Naive B cell (primary cell): ENCODE measurements at regions not wholly inside any gene's neighbourhood (a gene's known extent, or its start where the extent isn't known, plus 50 kb on each side); places are given as distances from the start of the nearest gene placed in this dataset.

Experiments
- ATAC-seq, 2 donors: fragments of 150-1000 bp; cut with Tn5 transposase; 2 replicates each; pipeline ENCODE4 v1.10.0; 2021; ENCODE audit warnings: low read depth in 2 of 2, mild to moderate bottlenecking in 2 of 2, moderate library complexity in 2 of 2
- DNase-seq: peaks from one replicate; pipeline ENCODE4 v3.0.0; 2022
- H3K27ac Mint-ChIP-seq, 6 donors: one replicate each; pipeline ENCODE4 v1.8.0; 2020 to 2022; ENCODE audit warnings: mild to moderate bottlenecking in 6 of 6, mixed read lengths in 6 of 6, moderate library complexity in 5 of 6, inconsistent platforms in 2 of 6
- H3K27me3 Mint-ChIP-seq, 3 donors: one replicate each; pipeline ENCODE4 v1.8.0; 2021 to 2022; ENCODE audit warnings: mixed read lengths in 3 of 3, mild to moderate bottlenecking in 1 of 3
- H3K36me3 Mint-ChIP-seq, 2 donors: one replicate each; pipeline ENCODE4 v1.8.0; 2020 to 2022; ENCODE audit warnings: mixed read lengths in 2 of 2, inconsistent platforms in 1 of 2, mild to moderate bottlenecking in 1 of 2
- H3K4me1 Mint-ChIP-seq, 3 donors: one replicate each; pipeline ENCODE4 v1.8.0; 2020 to 2022; ENCODE audit warnings: mixed read lengths in 3 of 3, inconsistent platforms in 1 of 3, mild to moderate bottlenecking in 1 of 3, moderate library complexity in 1 of 3
- H3K4me3 Mint-ChIP-seq, 8 donors: one replicate each; pipeline ENCODE4 v1.8.0; 2020 to 2022; ENCODE audit warnings: mild to moderate bottlenecking in 8 of 8, mixed read lengths in 8 of 8, moderate library complexity in 8 of 8, inconsistent platforms in 2 of 8
- H3K9me3 Mint-ChIP-seq, 7 donors: one replicate each; pipeline ENCODE4 v1.8.0; 2020 to 2022; ENCODE audit warnings: mixed read lengths in 7 of 7, mild to moderate bottlenecking in 5 of 7, inconsistent platforms in 2 of 7, moderate library complexity in 1 of 7

GRCh38 chr6:88473589-88473988 lies 307.4 kb upstream of the CNR1 start:
- H3K9me3 Mint-ChIP-seq = peaks cover 0 to 8% (median 4%) of the 10 kb centered on the region in 7 donors
- H3K27me3 Mint-ChIP-seq = peaks cover 0 to 21% (median 16%) of the 10 kb centered on the region in 3 donors
- no peak overlapping the region for H3K4me3 Mint-ChIP-seq
- H3K4me1 Mint-ChIP-seq = no peaks in the 10 kb centered on the region
- DNase-seq = no peak
- H3K36me3 Mint-ChIP-seq = peaks cover 0 to 4% of the 10 kb centered on the region in 2 donors
- ATAC-seq = no peak
- no peak overlapping the region for H3K27ac Mint-ChIP-seq

- Mint-ChIP-seq H3K4me1 (no peaks in the 10 kb centered on the region), H3K9me3 (peaks cover 0 to 8% (median 3%) of the 10 kb centered on the region in 7 donors), H3K36me3 (peaks cover 0 to 4% of the 10 kb centered on the region in 2 donors), H3K27ac (no peak overlapping the region), H3K4me3 (no peak overlapping the region), H3K27me3 (peaks cover 0 to 21% (median 16%) of the 10 kb centered on the region in 3 donors)
- DNase-seq (no peak), ATAC-seq (no peak)
These were observed 306.8 kb upstream of the CNR1 start for GRCh38 chr6:88472851-88473525.

- Mint-ChIP-seq H3K27ac (no peak overlapping the region), H3K27me3 (peaks cover 15 to 27% (median 17%) of the 10 kb centered on the region in 3 donors), H3K4me1 (no peaks in the 10 kb centered on the region), H3K4me3 (no peak overlapping the region), H3K9me3 (peaks cover 0 to 13% (median 10%) of the 10 kb centered on the region in 7 donors), H3K36me3 (peaks cover 0 to 6% of the 10 kb centered on the region in 2 donors)
- ATAC-seq = no peak
- no peak for DNase-seq
These were observed 293.5 kb upstream of the CNR1 start for GRCh38 chr6:88459643-88460042.

GRCh38 chr6:88459189-88459588 lies 293.0 kb upstream of the CNR1 start:
- Mint-ChIP-seq H3K36me3 (peaks cover 0 to 6% of the 10 kb centered on the region in 2 donors), H3K27me3 (peaks cover 15 to 27% (median 17%) of the 10 kb centered on the region in 3 donors), H3K4me3 (no peak overlapping the region), H3K9me3 (peaks cover 0 to 13% (median 10%) of the 10 kb centered on the region in 7 donors), H3K27ac (no peak overlapping the region), H3K4me1 (no peaks in the 10 kb centered on the region)
- DNase-seq (no peak), ATAC-seq (no peak)

GRCh38 chr6:88458662-88459061 lies 292.5 kb upstream of the CNR1 start:
- no peak for DNase-seq
- H3K27me3 Mint-ChIP-seq = peaks cover 15 to 27% (median 17%) of the 10 kb centered on the region in 3 donors
- H3K27ac Mint-ChIP-seq = no peak overlapping the region
- peaks cover 0 to 13% (median 10%) of the 10 kb centered on the region in 7 donors for H3K9me3 Mint-ChIP-seq
- H3K4me1 Mint-ChIP-seq = no peaks in the 10 kb centered on the region
- H3K4me3 Mint-ChIP-seq = no peak overlapping the region
- H3K36me3 Mint-ChIP-seq = peaks cover 0 to 6% of the 10 kb centered on the region in 2 donors
- no peak for ATAC-seq

- no peaks in the 10 kb centered on the region for H3K36me3 Mint-ChIP-seq
- peaks cover 13 to 17% (median 15%) of the 10 kb centered on the region in 3 donors for H3K27me3 Mint-ChIP-seq
- H3K9me3 Mint-ChIP-seq = peaks cover 0 to 4% (median 0%) of the 10 kb centered on the region in 7 donors
- H3K4me3 Mint-ChIP-seq = no peak overlapping the region
- peak overlapping the region in 1 of 6 donors; percentile 25 for H3K27ac Mint-ChIP-seq
- ATAC-seq (no peak), DNase-seq (no peak)
- H3K4me1 Mint-ChIP-seq = no peaks in the 10 kb centered on the region
These were observed 290.2 kb upstream of the CNR1 start for GRCh38 chr6:88456221-88456859.

GRCh38 chr6:88455317-88455716 lies 289.2 kb upstream of the CNR1 start:
- Mint-ChIP-seq H3K4me1 (no peaks in the 10 kb centered on the region), H3K36me3 (no peaks in the 10 kb centered on the region), H3K4me3 (no peak overlapping the region), H3K27ac (no peak overlapping the region), H3K27me3 (peaks cover 11 to 15% (median 15%) of the 10 kb centered on the region in 3 donors), H3K9me3 (peaks cover 0 to 3% (median 0%) of the 10 kb centered on the region in 7 donors)
- no peak for DNase-seq
- no peak for ATAC-seq

GRCh38 chr6:88454658-88455057 lies 288.5 kb upstream of the CNR1 start:
- Mint-ChIP-seq H3K9me3 (peaks cover 0 to 3% (median 0%) of the 10 kb centered on the region in 7 donors), H3K27ac (no peak overlapping the region), H3K4me3 (no peak overlapping the region), H3K36me3 (no peaks in the 10 kb centered on the region), H3K27me3 (peaks cover 13 to 22% (median 18%) of the 10 kb centered on the region in 3 donors), H3K4me1 (no peaks in the 10 kb centered on the region)
- ATAC-seq (no peak), DNase-seq (no peak)

GRCh38 chr6:88449770-88450169 lies 283.6 kb upstream of the CNR1 start:
- DNase-seq = no peak
- Mint-ChIP-seq H3K27ac (no peak overlapping the region), H3K4me3 (no peak overlapping the region), H3K27me3 (peaks cover 4 to 23% (median 9%) of the 10 kb centered on the region in 3 donors), H3K9me3 (peaks cover 0 to 6% (median 4%) of the 10 kb centered on the region in 7 donors), H3K4me1 (no peaks in the 10 kb centered on the region), H3K36me3 (no peaks in the 10 kb centered on the region)
- no peak for ATAC-seq

GRCh38 chr6:88445188-88445965 lies 279.2 kb upstream of the CNR1 start:
- H3K27me3 Mint-ChIP-seq = peaks cover 4 to 16% (median 7%) of the 10 kb centered on the region in 3 donors
- DNase-seq = no peak

GRCh38 chr6:88443554-88443953 lies 277.4 kb upstream of the CNR1 start:
- DNase-seq (no peak), ATAC-seq (no peak)
- Mint-ChIP-seq H3K36me3 (no peaks in the 10 kb centered on the region), H3K4me3 (no peak overlapping the region), H3K27ac (no peak overlapping the region), H3K4me1 (peaks cover 0 to 3% (median 0%) of the 10 kb centered on the region in 3 donors), H3K27me3 (peaks cover 0 to 8% (median 4%) of the 10 kb centered on the region in 3 donors), H3K9me3 (peaks cover 0 to 5% (median 2%) of the 10 kb centered on the region in 7 donors)

More at GRCh38 chr6:88445188-88445965, 279.2 kb upstream of the CNR1 start:
- H3K27ac Mint-ChIP-seq = no peak overlapping the region
- peaks cover 0 to 3% (median 0%) of the 10 kb centered on the region in 3 donors for H3K4me1 Mint-ChIP-seq
- no peak for ATAC-seq
- peaks cover 0 to 6% (median 2%) of the 10 kb centered on the region in 7 donors for H3K9me3 Mint-ChIP-seq
- H3K4me3 Mint-ChIP-seq = no peak overlapping the region
- H3K36me3 Mint-ChIP-seq = no peaks in the 10 kb centered on the region

- Mint-ChIP-seq H3K27ac (no peak overlapping the region), H3K4me1 (peaks cover 0 to 3% (median 0%) of the 10 kb centered on the region in 3 donors), H3K36me3 (no peaks in the 10 kb centered on the region), H3K9me3 (peaks cover 0 to 3% (median 1%) of the 10 kb centered on the region in 7 donors), H3K27me3 (peaks cover 0 to 8% (median 4%) of the 10 kb centered on the region in 3 donors), H3K4me3 (no peak overlapping the region)
- DNase-seq (no peak), ATAC-seq (no peak)
These were observed 276.6 kb upstream of the CNR1 start for GRCh38 chr6:88442737-88443136.

- H3K9me3 Mint-ChIP-seq = peaks cover 0 to 8% (median 1%) of the 10 kb centered on the region in 7 donors
- no peak overlapping the region for H3K27ac Mint-ChIP-seq
- peaks cover 0 to 3% (median 0%) of the 10 kb centered on the region in 3 donors for H3K4me1 Mint-ChIP-seq
- no peaks in the 10 kb centered on the region for H3K36me3 Mint-ChIP-seq
- H3K27me3 Mint-ChIP-seq = peaks cover 0 to 8% (median 4%) of the 10 kb centered on the region in 3 donors
- DNase-seq = no peak
- ATAC-seq = no peak
- H3K4me3 Mint-ChIP-seq = no peak overlapping the region
These were observed 275.2 kb upstream of the CNR1 start for GRCh38 chr6:88441346-88441745.
